Bronchial epithelial cell (primary cell): ENCODE measurements at regions not wholly inside any gene's neighbourhood (a gene's known extent, or its start where the extent isn't known, plus 50 kb on each side); places are given as distances from the start of the nearest gene placed in this dataset.
"Not testable (repeated sequence)": the region's sequence is repeated elsewhere in the genome, so short reads cannot be mapped to it uniquely, and the experiment has no call there.

Source experiments
- DNase-seq: peaks from one replicate; pipeline ENCODE4 v3.0.0-alpha.2; 2010; ENCODE audit warnings: low read depth
- FAIRE-seq: peaks from 2 replicates; lab custom pipeline; 2011; peaks lifted over from hg19 to GRCh38; lab: Jason Lieb, UNC
- H3K27me3 ChIP-seq: 2 replicates; pipeline ENCODE4 v1.5.1; 2011; ENCODE audit warnings: low read length; ENCODE audit not compliant: control insufficient read depth, insufficient read depth
- H3K36me3 ChIP-seq: 2 replicates; pipeline ENCODE4 v1.5.1; 2011; ENCODE audit warnings: low read length; ENCODE audit not compliant: control insufficient read depth, insufficient read depth
- H3K4me3 ChIP-seq: 2 replicates; pipeline ENCODE4 v1.5.1; 2011; ENCODE audit warnings: mild to moderate bottlenecking, low read depth, low read length, control low read depth
- CTCF ChIP-seq: IDR thresholded peaks from 2 replicates; pipeline ENCODE4 v1.5.1; 2011; ENCODE audit warnings: mild to moderate bottlenecking, moderate library complexity, low read length, control low read depth, inconsistent platforms; ENCODE audit not compliant: insufficient read depth, severe bottlenecking

GRCh38 chr3:101138817-101139216 is 145.6 kb upstream of the ABI3BP start:
- Histone ChIP-seq H3K27me3 (no peaks in the 10 kb centered on the region), H3K36me3 (no peaks in the 10 kb centered on the region), H3K4me3 (no peak overlapping the region)
- FAIRE-seq (no peak), DNase-seq (no peak)
- TF ChIP-seq CTCF: no peak

GRCh38 chr3:101134331-101134730 is 141.1 kb upstream of the ABI3BP start:
- H3K27me3 ChIP-seq: no peaks in the 10 kb centered on the region
- DNase-seq (no peak), FAIRE-seq (no peak)
- H3K4me3 ChIP-seq: no peak overlapping the region
- TF ChIP-seq CTCF: no peak
- no peaks in the 10 kb centered on the region for H3K36me3 ChIP-seq

GRCh38 chr3:101133652-101134051 is 140.4 kb upstream of the ABI3BP start:
- no peak for TF ChIP-seq CTCF
- no peaks in the 10 kb centered on the region for H3K36me3 ChIP-seq
- H3K27me3 ChIP-seq: no peaks in the 10 kb centered on the region
- no peak for DNase-seq
- no peak for FAIRE-seq
- no peak overlapping the region for H3K4me3 ChIP-seq

GRCh38 chr3:101133197-101133596 is 140.0 kb upstream of the ABI3BP start:
- FAIRE-seq, H3K4me3 ChIP-seq, H3K36me3 ChIP-seq, DNase-seq, H3K27me3 ChIP-seq: not testable (repeated sequence)

- Histone ChIP-seq H3K4me3 (no peak overlapping the region), H3K36me3 (no peaks in the 10 kb centered on the region), H3K27me3 (no peaks in the 10 kb centered on the region)
- FAIRE-seq: no peak
- DNase-seq: no peak
- TF ChIP-seq CTCF: no peak
Observed at GRCh38 chr3:101131767-101132166, 138.5 kb upstream of the ABI3BP start.

DNA sequence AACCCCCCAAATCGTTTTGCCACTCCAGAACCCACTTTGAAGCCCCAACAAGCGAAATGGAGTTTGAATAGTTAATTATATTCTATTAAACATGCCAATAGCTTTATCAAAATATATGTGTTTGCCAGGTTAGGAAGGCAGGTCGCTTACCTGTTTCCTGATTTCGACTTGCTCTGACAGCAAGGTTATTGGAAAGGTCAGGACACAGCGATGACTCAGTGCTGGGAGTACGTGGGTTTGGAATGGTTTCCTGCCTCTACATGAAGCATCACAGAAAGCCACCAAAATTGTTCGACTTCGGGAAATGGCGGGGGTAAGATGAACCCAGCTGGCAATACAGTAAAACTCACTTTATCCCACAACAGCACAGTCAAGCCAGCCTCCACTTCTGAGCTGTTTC is 135.6 kb upstream of the ABI3BP start:
- no peak for TF ChIP-seq CTCF
- DNase-seq (peak; percentile 67), FAIRE-seq (no peak)
- Histone ChIP-seq H3K27me3 (no peaks in the 10 kb centered on the region), H3K4me3 (no peak overlapping the region), H3K36me3 (no peaks in the 10 kb centered on the region)

- Histone ChIP-seq H3K36me3 (no peaks in the 10 kb centered on the region), H3K27me3 (no peaks in the 10 kb centered on the region), H3K4me3 (no peak overlapping the region)
- FAIRE-seq (no peak), DNase-seq (no peak)
- TF ChIP-seq CTCF: no peak
Observed at GRCh38 chr3:101128001-101128400, 134.8 kb upstream of the ABI3BP start.
